ENCODE measurements at regions not wholly inside any gene's neighbourhood (a gene's known extent, or its start where the extent isn't known, plus 50 kb on each side); places are given as distances from the start of the nearest gene placed in this dataset.

GRCh38 chr13:71005919-71006318 lies 861.1 kb downstream of the DACH1 start:
- Histone ChIP-seq H3K18ac (ENCODE audit: insufficient read length, low read depth, low read length) (no peak overlapping the region), H2BK5ac (ENCODE audit: insufficient read length, low read length) (no peak overlapping the region), H3K4me2 (ENCODE audit: insufficient read depth, insufficient read length, low read length) (no peak overlapping the region), H3K4ac (ENCODE audit: low read depth, low read length) (no peak overlapping the region), H3K79me2 (ENCODE audit: insufficient read depth, low read length) (no peaks in the 10 kb centered on the region), H4K8ac (replicated peaks; ENCODE audit: insufficient read length, low read depth, low read length) (no peak overlapping the region), H3K27ac (ENCODE audit: insufficient read length, low read depth, low read length) (no peak overlapping the region), H3K14ac (ENCODE audit: insufficient read depth, low read length) (no peak overlapping the region), H4K91ac (ENCODE audit: insufficient read length, low read depth, low read length) (no peak overlapping the region), H3K23me2 (ENCODE audit: insufficient read length, low read depth, low read length, poor library complexity, severe bottlenecking) (no peaks in the 10 kb centered on the region), H3K23ac (ENCODE audit: insufficient read length, low read depth, low read length) (no peak overlapping the region), H2BK20ac (ENCODE audit: low read depth, low read length, poor library complexity, severe bottlenecking) (no peak overlapping the region), H4K20me1 (ENCODE audit: control insufficient read depth, insufficient read depth, insufficient read length) (no peaks in the 10 kb centered on the region), H3K4me1 (ENCODE audit: insufficient read depth, low read length) (no peaks in the 10 kb centered on the region), H3K9ac (ENCODE audit: extremely low read depth, insufficient read length, low read length) (no peak overlapping the region), H2AFZ (ENCODE audit: low read length) (no peak overlapping the region), H3K56ac (ENCODE audit: insufficient read length, low read depth, low read length) (no peak overlapping the region), H2BK12ac (ENCODE audit: insufficient read length, low read depth, low read length) (no peak overlapping the region), H3K27me3 (ENCODE audit: insufficient read depth, low read length) (no peaks in the 10 kb centered on the region), H4K5ac (ENCODE audit: insufficient read length, low read depth, low read length) (no peak overlapping the region), H3K79me1 (ENCODE audit: insufficient read depth, low read depth, low read length, poor library complexity, severe bottlenecking) (no peaks in the 10 kb centered on the region), H2BK15ac (ENCODE audit: low read depth, low read length) (no peak overlapping the region), H3T11ph (ENCODE audit: low read length) (no peak overlapping the region), H2BK120ac (ENCODE audit: low read depth, low read length, poor library complexity, severe bottlenecking) (no peak overlapping the region), H2AK5ac (ENCODE audit: insufficient read length, low read length) (no peak overlapping the region), H3K9me3 (ENCODE audit: control insufficient read depth, low read depth, low read length) (no peaks in the 10 kb centered on the region)
- Mint-ChIP-seq H3K9me3 (no peaks in the 10 kb centered on the region), H3K27ac (no peak overlapping the region), H3K36me3 (ENCODE audit: insufficient read depth in 1 of 3, low read depth in 3 of 3) (no peaks in the 10 kb centered on the region), H3K27me3 (ENCODE audit: low read depth) (peaks cover 6% of the 10 kb centered on the region), H3K4me3 (no peak overlapping the region), H3K4me1 (no peaks in the 10 kb centered on the region)
- TF ChIP-seq, protein P1, sequence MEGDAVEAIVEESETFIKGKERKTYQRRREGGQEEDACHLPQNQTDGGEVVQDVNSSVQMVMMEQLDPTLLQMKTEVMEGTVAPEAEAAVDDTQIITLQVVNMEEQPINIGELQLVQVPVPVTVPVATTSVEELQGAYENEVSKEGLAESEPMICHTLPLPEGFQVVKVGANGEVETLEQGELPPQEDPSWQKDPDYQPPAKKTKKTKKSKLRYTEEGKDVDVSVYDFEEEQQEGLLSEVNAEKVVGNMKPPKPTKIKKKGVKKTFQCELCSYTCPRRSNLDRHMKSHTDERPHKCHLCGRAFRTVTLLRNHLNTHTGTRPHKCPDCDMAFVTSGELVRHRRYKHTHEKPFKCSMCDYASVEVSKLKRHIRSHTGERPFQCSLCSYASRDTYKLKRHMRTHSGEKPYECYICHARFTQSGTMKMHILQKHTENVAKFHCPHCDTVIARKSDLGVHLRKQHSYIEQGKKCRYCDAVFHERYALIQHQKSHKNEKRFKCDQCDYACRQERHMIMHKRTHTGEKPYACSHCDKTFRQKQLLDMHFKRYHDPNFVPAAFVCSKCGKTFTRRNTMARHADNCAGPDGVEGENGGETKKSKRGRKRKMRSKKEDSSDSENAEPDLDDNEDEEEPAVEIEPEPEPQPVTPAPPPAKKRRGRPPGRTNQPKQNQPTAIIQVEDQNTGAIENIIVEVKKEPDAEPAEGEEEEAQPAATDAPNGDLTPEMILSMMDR (conservative IDR thresholded peaks at IDR 0.05), result no peak
- DNase-seq, result no peak
